ENCODE measurements at regions not wholly inside any gene's neighbourhood (a gene's known extent, or its start where the extent isn't known, plus 50 kb on each side); places are given as distances from the start of the nearest gene placed in this dataset.

DNA sequence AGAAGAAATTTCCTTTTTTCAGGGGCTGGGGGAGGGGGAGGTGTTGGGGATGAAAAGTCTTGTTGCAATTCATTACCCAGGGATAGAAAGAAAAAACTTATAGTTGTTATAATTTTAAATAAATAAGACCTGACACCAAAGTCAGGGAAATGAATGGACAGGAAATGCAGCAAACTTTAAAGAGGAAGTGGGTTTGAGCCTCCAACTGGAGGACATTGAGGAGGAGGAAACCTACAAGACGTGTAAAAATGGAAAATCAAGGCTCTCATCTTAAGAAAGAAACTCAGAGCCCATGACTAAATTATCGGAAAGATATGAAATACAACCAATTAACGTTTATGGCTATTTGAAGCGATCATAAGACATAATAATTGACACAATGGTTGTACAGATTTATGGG, 54.4 kb downstream of the NIBAN1 start:
- peak; percentile 42 to 46 for DNase-seq

DNA sequence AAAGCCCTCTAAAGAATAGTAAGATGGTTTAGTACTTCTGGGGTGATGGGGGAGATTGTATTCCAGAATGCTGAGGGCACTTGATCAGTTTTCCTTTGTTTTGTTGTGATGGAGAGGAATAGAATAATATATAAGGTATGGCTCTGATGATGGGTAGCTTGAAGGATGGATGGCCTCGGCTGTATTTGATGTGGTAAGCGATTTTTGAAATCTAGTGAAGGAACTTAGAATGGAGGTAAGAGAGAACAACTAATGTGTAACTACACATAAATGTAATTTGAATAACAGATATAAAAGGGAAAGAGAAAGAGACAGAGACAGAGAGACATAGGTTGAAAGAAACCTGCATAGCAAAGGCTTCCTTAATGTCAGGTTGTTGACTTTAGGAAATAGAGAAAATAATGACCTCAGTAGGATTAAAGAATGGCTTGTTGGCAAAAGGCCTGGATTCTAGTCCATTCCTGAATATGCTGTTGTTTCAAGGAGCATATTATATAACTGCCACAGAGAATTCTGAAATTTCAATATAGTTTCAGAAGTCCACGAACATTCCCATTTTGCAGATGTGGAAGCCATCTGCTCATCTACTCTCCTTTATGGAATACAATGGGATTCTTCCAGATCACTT, 58.7 kb downstream of the NIBAN1 start:
- no peak for DNase-seq

GRCh38 chr1:184914149-184914548, 60.2 kb downstream of the NIBAN1 start:
- no peak for DNase-seq

DNA sequence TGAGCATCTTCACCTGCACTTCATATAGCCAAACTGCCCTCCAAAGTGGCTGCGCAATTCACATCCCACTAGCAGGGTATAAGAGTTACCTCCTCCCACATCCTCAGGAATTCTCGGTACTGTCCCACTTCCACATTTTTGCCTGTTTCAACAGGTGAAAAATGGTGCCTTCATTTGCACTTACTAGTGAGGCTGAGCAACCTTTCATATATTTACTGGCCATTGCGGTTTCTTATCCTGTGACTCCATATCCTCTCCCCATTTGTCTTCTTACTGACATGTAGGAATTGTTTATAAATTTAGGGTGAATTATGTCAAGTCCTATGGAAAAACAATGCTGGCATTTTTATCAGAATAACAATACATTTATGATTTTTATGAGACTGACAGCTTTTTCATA, 61.9 kb downstream of the NIBAN1 start:
- DNase-seq, result no peak

DNA sequence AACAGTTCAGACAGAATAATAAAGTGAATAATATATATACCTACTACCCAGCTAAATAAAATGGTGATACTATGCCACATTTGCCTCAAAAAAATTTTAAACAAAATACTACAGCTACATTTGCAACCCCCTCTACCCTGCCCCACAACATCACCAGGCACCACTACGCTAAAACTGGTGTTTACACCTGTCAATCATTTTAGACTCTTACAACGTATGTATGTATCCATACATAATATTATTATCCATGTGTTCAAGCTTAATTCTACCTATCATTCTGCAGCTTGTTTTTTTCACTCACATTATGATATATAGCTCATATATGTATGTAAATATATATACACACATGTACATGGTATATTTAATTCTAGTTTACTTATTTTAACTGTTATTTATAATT, 62.5 kb downstream of the NIBAN1 start:
- no peak for DNase-seq

DNA sequence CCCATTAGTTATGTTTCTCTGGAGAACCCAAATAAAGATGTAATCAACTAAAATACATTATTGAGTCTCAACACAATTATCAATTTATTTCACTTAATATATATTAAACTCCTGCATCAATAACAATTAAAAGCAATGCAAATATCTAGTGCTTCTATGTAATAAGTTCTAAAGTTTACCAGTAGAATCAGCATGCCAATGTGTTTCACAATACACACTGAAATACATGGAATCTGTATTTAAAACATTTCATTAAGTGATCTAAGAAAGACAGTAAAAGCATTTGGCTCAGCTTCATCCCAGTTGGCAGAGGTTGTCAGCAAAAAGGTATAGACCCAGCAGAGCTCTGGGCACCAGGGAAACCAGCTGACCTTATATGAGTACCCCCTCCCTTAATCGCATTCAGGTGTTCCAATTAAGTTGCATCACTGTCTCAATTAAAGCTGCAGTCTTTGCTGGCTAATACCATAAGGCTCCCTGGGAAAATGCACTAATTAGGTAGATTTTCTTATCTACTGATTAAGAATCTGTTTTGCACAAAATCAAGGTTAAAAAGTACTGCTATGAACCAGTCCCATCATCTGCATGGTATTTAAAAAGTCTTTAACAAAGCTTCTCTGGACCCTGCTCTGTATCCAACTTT, 63.1 kb downstream of the NIBAN1 start:
- DNase-seq, result no peak

- no peak for DNase-seq
Observed at GRCh38 chr1:184910691-184911091, 63.6 kb downstream of the NIBAN1 start.

- DNase-seq, result no peak
Observed at GRCh38 chr1:184910005-184910404, 64.3 kb downstream of the NIBAN1 start.

DNA sequence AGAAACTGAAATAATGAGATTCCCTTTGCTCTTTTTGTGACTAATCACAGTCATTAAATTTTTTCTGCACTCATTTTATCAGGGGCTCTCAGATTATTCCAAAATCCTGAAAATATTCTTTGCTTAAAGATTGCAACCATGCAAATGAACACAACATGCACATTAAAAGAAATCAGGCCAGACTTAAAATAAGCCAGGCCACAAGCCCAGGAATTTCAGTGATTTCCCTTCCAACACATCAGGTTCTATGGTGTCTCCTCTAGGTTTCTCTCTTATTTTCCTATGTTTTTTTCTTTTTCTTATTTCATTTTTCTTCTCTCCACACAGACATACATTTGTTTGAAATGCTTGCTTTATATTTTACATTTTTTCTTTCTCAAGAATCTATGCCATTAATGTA, 65.3 kb downstream of the NIBAN1 start:
- DNase-seq, result no peak

- DNase-seq, result no peak
Observed at GRCh38 chr1:184908506-184908905, 65.8 kb downstream of the NIBAN1 start.

DNA sequence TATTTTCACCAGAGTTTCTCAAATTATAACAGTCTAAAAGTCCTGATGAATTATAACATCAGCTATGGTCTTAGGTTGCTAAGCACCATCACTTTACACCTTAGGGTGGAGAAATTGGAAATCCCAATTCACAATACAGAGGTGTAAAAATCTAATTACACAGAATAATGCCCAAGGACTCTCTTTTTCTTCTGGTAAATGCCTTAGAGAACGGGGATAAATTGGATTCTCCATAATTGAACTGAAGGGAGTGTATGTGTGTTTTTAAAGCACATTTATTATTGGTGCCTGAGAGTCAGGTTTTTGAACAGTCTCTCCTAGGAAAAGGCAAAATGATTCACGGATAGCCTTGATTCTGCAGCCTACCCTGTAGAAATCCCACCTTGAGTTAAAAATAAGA, 66.8 kb downstream of the NIBAN1 start:
- DNase-seq, result no peak

GRCh38 chr1:184906761-184907160, 67.5 kb downstream of the NIBAN1 start:
- DNase-seq, result peak; percentile 19 to 45

- no peak for DNase-seq
Observed at GRCh38 chr1:184905601-184906322, 68.5 kb downstream of the NIBAN1 start.

- no peak for DNase-seq
Observed at GRCh38 chr1:184903111-184903692, 71.1 kb downstream of the NIBAN1 start.

GRCh38 chr1:184900507-184900906, 73.8 kb downstream of the NIBAN1 start:
- no peak for DNase-seq

- DNase-seq, result no peak
Observed at GRCh38 chr1:184896000-184896399, 78.3 kb downstream of the NIBAN1 start.

GRCh38 chr1:184895086-184895485, 79.2 kb downstream of the NIBAN1 start:
- DNase-seq, result no peak

GRCh38 chr1:184893695-184894094, 80.6 kb downstream of the NIBAN1 start:
- DNase-seq, result no peak

DNA sequence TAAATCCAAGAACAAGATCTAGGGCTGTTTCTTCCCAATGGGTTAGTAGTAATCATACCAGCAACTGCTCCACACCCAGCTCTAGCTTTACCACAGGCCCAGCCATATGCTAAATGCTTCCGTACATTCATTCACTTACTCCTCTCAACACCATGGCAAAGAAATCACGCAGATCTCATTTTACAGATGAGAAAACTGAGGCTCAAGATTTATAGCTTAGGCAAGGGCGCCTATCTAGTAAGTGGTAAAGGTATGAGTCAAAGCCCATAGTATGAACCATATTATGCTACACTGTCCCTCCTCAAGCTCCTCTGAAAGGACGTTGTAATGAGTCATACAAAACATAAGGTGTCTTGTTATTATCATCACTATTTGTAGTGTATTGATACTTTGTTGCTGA, 82.2 kb downstream of the NIBAN1 start:
- DNase-seq, result no peak

GRCh38 chr1:184891440-184891839, 82.9 kb downstream of the NIBAN1 start:
- DNase-seq, result no peak

DNA sequence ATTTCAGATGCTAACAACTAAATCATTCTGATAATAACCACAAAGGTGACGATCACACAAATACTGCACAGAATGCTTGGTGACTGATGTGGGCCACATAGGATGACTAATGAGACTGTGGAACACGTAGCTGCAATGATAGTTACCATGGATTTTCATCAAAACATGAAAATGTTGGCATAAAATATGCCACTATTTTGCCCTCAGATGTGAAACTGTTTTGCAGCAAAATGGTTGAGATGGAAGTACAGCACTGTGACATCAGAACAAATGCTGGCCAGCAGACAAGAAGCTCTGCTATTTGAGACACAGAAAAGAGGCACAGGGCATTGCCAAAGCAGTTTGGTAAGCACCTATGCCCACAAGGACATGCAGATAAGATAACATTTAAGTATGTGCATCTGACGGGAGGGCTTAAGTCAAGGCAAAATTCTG, 83.8 kb downstream of the NIBAN1 start:
- no peak for DNase-seq

DNA sequence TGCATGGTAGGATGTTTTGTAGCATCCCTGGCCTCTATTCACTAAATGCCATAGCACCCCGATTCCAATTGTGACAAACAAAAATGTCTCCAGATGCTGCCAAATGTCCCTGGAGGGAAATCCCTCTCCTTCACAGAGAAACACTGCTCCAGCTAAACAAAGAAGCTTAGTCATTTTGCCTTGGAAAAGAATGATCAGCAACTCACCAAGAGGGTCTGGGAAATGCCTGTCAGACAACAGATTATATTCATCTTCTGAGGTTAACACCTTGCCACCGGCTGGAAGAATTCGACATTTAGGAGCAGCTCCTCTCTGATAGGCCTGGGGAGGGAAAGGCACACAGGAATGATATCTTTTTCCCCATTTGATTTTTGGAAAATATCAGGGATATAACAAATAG, 84.4 kb downstream of the NIBAN1 start:
- DNase-seq, result no peak

DNA sequence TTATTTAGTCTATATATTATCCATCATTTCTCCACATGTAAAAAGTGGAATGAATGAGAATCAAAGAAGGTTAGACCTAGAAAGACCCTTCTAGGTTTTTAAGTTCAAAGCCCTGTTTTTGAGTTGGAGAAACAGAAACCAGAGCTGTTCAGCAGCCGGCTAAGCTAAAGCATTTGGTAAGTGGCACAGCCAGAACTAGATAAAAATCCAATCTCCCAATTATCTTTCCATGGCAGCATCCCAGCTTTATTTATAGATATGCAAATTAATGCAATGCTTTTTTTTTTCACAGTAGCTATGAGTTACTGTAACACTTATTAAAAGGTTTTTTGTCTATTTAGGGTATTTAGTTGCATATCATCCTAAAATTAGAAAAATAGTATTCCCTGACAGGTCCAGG, 85.1 kb downstream of the NIBAN1 start:
- no peak for DNase-seq

DNA sequence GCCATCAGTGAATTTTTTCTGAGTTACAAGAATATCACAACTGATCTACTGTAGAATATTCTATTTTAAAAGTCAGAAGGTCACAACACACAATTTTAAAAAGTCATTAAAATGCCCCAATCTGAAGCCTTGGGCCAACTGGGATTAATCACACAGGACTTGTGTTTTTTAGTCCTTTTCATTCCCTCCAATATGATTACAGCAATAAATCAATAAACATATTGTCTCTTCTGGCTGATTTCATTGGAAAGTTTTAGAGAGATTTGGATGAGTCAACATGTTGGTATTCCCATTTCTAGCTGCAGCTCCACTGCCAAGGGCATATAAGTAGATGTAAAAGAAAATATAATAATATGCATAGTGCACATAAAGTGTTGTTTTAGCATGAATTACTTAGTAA, 85.8 kb downstream of the NIBAN1 start:
- DNase-seq, result no peak
